Large intestine (tissue), 3 donors: ENCODE measurements at regions not wholly inside any gene's neighbourhood (a gene's known extent, or its start where the extent isn't known, plus 50 kb on each side); places are given as distances from the start of the nearest gene placed in this dataset.

Experiments used
- DNase-seq, 2 donors: peaks; one replicate each; pipeline versions ENCODE4 v3.0.0 to v3.0.0-alpha.2; 2013
- H3K27ac ChIP-seq: one replicate; pipeline ENCODE4 v1.5.1; 2013; ENCODE audit warnings: low read length
- H3K27me3 ChIP-seq: 2 replicates; pipeline ENCODE4 v1.6.1; 2013; ENCODE audit warnings: low read length; ENCODE audit not compliant: control insufficient read depth, insufficient read depth
- H3K36me3 ChIP-seq: 2 replicates; pipeline ENCODE4 v1.6.1; 2013; ENCODE audit warnings: low read length; ENCODE audit not compliant: control insufficient read depth, insufficient read depth
- H3K4me1 ChIP-seq: one replicate; pipeline ENCODE4 v1.6.1; 2013; ENCODE audit warnings: low read length; ENCODE audit not compliant: control insufficient read depth, insufficient read depth
- H3K4me3 ChIP-seq: one replicate; pipeline ENCODE4 v1.5.1; 2013; ENCODE audit warnings: low read length
- H3K9me3 ChIP-seq: one replicate; pipeline ENCODE4 v1.6.1; 2013; ENCODE audit warnings: mild to moderate bottlenecking, low read depth, low read length, moderate library complexity; ENCODE audit not compliant: control insufficient read depth
- WGBS: methylation state at CpG from one replicate; pipeline ENCODE4 v1.1.5; 2013; ENCODE audit warnings: low lambda C conversion rate; ENCODE audit not compliant: insufficient coverage; 5-methylcytosine and 5-hydroxymethylcytosine counted together

DNA sequence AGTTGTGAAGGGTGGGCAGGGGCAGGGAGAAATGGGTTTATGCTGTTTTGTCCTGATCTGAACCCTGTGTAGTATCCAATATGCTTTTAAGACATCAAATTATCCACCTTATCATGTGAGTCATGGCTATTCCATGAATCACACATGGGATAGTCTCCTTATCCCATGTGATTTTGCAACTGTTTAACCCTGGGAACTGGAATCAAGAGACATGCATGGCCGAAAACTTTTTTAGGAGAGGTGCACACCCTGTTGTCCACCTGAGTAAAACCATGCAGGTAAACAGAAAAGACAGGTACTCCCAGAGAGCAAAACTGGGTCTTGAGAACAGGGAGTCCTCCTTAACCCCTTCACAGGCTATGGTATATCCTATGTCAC, 490.6 kb upstream of the HS6ST1 start:
- Histone ChIP-seq H3K9me3 (no peaks in the 10 kb centered on the region), H3K4me1 (no peaks in the 10 kb centered on the region), H3K27ac (no peak overlapping the region), H3K27me3 (no peaks in the 10 kb centered on the region), H3K4me3 (no peak overlapping the region), H3K36me3 (no peaks in the 10 kb centered on the region)
- DNase-seq = no peak
- no CpG with 5 or more reads among the region's 1 CpG for WGBS

DNA sequence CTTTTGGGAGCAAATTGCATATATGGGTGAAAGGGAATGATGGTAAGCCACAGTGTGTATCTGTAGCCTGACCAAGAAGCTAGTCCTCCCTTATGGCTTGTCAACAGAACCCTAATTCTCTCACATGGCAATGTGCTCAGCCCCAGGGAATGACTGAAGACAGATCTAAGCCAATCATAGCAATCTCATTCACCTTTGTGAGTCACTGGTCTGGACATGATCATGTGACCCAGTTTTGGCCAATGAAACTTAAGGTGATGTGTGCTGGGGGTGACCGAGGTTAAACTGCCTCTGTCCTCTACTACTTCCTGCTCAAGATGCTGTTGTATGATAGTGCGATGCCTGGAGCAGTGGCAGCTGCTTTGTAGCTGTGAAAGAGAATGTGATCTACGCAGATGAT, 491.2 kb upstream of the HS6ST1 start:
- Histone ChIP-seq H3K4me1 (no peaks in the 10 kb centered on the region), H3K9me3 (no peaks in the 10 kb centered on the region), H3K27ac (no peak overlapping the region), H3K4me3 (no peak overlapping the region), H3K36me3 (no peaks in the 10 kb centered on the region), H3K27me3 (no peaks in the 10 kb centered on the region)
- no CpG with 5 or more reads among the region's 3 CpGs for WGBS
- no peak for DNase-seq

DNA sequence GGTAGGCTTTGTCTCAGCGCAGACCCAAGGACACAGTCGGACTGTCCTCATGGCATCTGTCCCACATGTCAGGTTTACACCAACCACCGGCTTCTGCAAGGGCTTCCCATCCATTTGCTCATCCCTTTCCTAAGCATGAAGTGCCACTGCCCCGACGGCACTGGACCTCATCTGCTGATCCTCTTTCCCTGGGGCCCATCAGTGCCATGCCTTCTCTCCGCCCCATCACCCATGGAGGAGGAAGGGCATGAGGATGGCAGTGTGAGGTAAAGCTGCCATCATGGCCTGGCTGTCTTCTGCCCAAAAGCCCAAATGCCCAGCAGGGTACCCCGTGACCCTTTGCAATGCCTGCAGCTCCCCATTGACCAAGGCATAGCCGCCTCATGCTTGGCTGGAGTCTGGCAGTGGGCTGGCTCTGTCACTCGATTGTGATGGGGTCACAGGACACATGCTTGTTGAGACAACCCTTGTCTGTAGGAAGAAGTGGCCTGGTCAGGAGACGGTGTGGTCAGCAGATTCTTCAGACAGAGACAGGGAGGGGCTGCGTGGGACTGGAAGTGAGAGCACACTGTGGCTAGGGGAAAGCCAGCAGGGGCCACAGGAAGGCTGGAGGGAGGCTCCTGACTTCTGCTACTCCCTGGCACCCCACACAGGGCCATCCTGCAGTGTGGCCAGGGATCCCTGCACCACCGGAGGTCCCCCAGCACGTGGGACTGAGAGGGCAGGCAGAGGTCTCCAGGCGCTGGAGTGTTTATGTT, 493.7 kb upstream of the HS6ST1 start:
- H3K27ac ChIP-seq = no peak overlapping the region
- H3K4me1 ChIP-seq = no peaks in the 10 kb centered on the region
- H3K27me3 ChIP-seq = no peaks in the 10 kb centered on the region
- H3K4me3 ChIP-seq = no peak overlapping the region
- no CpG with 5 or more reads among the region's 14 CpGs for WGBS
- no peak for DNase-seq
- H3K36me3 ChIP-seq = no peaks in the 10 kb centered on the region
- H3K9me3 ChIP-seq = no peaks in the 10 kb centered on the region

DNA sequence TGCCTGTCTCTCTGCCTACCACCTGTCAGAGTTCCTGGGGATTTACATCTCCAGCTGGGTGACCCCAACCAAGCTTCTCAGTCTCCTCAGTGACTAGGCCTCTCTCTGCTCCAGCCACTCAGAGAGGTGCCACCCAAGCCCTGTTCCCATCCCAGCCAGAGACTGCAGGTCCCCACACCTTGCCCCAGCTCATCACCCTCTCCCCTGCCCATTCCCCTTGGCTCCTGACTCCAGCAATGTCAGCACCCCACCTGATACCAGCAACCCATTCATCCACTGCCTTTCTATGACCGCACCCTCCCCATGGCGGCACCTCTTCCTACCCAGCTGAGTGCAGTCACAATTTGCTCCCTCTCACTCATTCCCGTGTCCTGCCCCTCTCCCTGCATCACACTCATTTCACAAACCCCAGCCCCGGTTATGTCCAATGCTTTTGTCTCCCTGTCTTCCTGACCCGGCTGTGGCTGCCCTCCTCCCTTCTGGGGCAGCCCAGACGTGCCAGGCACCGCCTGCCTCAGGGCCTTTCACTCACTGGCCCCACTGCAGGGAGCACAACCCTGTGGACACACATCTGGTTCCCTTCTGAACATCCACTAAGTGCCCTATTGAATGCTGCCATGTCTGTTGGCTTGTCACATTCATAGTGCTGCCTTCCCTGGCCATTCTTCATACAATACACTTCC, 494.8 kb upstream of the HS6ST1 start:
- Histone ChIP-seq H3K36me3 (no peaks in the 10 kb centered on the region), H3K27ac (no peak overlapping the region), H3K27me3 (no peaks in the 10 kb centered on the region), H3K4me3 (no peak overlapping the region), H3K4me1 (no peaks in the 10 kb centered on the region), H3K9me3 (no peaks in the 10 kb centered on the region)
- no CpG with 5 or more reads among the region's 7 CpGs for WGBS
- no peak for DNase-seq

DNA sequence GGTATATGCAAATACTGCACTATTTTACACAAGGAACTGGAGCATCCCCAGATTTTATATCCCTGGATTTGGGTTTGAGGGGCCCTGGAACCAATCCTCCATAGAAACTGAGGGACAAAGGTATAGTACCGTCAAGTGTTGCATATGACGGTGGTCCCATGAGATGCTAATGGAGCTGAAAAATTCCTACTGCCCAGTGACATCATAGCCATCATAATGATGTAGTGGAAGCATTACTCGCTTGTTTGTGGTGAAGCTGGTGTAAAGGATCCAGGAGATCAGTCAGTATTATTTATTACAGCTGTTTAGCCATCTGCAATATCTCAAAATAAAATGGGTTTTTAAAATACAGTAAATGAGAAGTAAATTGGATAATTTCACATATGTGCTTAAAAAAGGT, 496.6 kb upstream of the HS6ST1 start:
- no peak for DNase-seq
- H3K4me1 ChIP-seq = no peaks in the 10 kb centered on the region
- H3K4me3 ChIP-seq = no peak overlapping the region
- no peak overlapping the region for H3K27ac ChIP-seq
- no peaks in the 10 kb centered on the region for H3K27me3 ChIP-seq
- no peaks in the 10 kb centered on the region for H3K9me3 ChIP-seq
- no CpG with 5 or more reads among the region's 3 CpGs for WGBS
- H3K36me3 ChIP-seq = no peaks in the 10 kb centered on the region

DNA sequence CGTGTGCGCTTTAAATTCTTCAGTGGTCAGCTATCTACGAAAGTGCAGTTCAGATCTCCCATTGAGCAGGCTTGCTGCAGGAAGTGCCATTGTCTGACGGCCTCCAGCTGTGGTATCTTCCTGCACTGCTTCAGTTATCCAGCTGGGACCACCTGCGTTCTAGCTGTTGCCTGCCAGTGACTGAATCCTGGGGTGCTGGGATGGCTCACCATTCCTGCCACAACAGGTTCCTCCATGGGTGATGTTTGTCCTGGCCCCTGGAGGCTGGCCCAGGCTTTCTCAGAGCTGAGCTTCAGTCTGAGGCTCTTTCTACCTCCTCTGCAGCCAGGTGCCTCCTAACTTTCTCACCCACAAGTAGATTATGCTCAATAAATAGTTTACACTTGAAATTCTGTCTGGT, 498.5 kb upstream of the HS6ST1 start:
- peak; percentile 18 to 22 for DNase-seq
- no peak overlapping the region for H3K27ac ChIP-seq
- H3K9me3 ChIP-seq = no peaks in the 10 kb centered on the region
- WGBS = 73% methylated on average over 2 of the region's 5 CpGs
- H3K4me3 ChIP-seq = no peak overlapping the region
- no peaks in the 10 kb centered on the region for H3K36me3 ChIP-seq
- no peaks in the 10 kb centered on the region for H3K4me1 ChIP-seq
- no peaks in the 10 kb centered on the region for H3K27me3 ChIP-seq

DNA sequence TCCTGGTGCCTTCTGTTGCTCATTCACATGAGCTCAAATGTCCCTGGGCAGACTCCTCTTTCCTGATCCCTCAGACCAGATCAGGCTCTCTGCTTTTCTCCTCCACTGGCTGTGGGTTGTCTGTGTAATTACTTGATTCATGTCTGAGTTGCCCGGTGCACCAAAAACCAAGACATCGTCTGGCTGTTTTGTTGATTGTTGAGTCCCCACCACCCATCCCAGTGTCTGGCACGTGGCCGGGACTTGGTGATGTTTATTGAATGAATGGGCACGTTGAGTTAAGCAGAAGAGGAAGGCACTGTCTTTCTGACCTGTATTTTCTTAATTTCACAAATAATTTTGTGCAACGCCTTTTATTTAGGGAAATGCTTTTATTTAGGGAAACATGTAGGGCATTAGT, 499.1 kb upstream of the HS6ST1 start:
- Histone ChIP-seq H3K36me3 (no peaks in the 10 kb centered on the region), H3K4me1 (no peaks in the 10 kb centered on the region), H3K4me3 (no peak overlapping the region), H3K9me3 (no peaks in the 10 kb centered on the region), H3K27ac (no peak overlapping the region), H3K27me3 (no peaks in the 10 kb centered on the region)
- no peak for DNase-seq
- WGBS = no CpG with 5 or more reads among the region's 6 CpGs

DNA sequence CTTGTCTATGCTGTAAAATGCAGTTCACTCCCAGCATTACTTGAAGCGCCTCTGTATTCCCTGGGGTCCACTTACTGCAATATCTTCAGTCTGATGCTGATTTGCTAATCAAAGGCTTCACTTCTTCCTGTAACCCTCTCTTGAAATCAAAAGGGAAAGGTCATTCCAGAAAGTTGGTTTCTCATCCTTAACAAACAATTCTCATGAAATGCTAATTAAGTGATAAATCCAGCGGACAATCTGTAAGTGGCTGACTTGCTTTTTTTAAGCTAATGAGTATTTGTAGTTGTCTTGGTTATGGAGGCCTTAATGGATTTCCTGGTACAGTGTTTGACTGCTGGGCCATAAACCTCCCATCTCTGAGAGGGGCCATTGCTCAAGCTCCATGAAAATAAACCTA, 499.6 kb upstream of the HS6ST1 start:
- no CpG with 5 or more reads among the region's 2 CpGs for WGBS
- Histone ChIP-seq H3K36me3 (no peaks in the 10 kb centered on the region), H3K27ac (no peak overlapping the region), H3K4me1 (no peaks in the 10 kb centered on the region), H3K4me3 (no peak overlapping the region), H3K27me3 (no peaks in the 10 kb centered on the region), H3K9me3 (no peaks in the 10 kb centered on the region)
- no peak for DNase-seq

DNA sequence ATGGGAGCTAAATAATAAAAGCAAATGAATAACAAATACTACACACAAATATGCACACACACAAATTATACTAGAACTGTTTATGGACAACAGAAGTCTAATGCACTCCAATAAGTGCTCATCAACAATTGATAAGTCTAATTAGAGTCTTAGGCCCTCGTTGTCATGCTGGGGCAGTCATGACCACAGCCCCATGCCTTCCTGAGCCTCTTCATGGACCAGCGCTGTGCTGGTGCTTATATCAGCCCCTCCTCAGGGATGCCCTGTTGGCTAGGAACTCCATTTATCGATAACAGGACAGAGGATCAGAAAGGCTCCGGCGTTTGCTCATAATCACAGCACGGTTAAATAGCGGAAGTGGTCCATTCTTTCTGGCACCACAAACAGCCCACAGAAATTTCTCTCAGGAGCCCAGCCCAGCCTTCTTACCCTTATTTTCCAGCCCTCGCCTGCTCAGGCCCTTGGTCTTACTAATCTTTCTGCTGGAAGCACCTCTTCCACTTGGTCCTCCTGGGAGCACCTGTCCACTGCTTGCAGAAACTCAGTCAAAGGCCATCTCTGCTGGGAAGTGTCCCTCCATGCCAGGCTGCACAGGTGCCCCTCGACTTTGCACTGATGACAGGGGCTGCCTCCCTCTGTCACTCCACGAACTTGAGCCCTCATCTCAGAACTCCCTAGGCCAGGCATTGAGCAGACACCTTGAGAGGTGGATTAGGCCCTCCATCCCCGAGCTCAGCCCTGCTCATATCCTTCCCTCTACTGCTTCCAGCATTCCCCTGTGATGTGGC, 500.2 kb upstream of the HS6ST1 start:
- H3K27me3 ChIP-seq = no peaks in the 10 kb centered on the region
- no peaks in the 10 kb centered on the region for H3K9me3 ChIP-seq
- H3K27ac ChIP-seq = no peak overlapping the region
- H3K4me1 ChIP-seq = no peaks in the 10 kb centered on the region
- no peak overlapping the region for H3K4me3 ChIP-seq
- no peak for DNase-seq
- no CpG with 5 or more reads among the region's 11 CpGs for WGBS
- no peaks in the 10 kb centered on the region for H3K36me3 ChIP-seq

DNA sequence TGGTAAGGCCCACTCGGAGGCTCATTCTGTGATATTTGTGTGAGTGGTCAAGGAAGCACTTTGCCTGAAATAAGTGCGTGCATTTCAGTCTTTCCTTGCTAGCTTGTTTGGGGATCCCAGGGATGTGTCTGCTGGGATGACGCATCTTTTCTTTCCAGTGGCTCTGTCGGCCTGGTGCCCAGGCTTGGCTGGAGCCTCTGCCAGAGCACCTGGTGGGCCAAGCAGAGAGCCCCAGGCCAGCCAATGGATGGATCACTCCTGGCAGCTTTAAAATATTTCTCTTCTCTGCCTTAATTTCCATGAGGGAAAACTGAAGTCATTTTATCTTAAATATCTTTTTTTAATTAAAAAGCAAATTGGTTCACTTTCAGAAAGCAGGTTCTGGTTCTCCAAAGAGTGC, 501.8 kb upstream of the HS6ST1 start:
- H3K4me1 ChIP-seq = no peaks in the 10 kb centered on the region
- no peak for DNase-seq
- WGBS = no CpG with 5 or more reads among the region's 4 CpGs
- no peak overlapping the region for H3K27ac ChIP-seq
- no peaks in the 10 kb centered on the region for H3K27me3 ChIP-seq
- H3K4me3 ChIP-seq = no peak overlapping the region
- H3K36me3 ChIP-seq = no peaks in the 10 kb centered on the region
- H3K9me3 ChIP-seq = no peaks in the 10 kb centered on the region
